ENCODE measurements at regions not wholly inside any gene's neighbourhood (a gene's known extent, or its start where the extent isn't known, plus 50 kb on each side); places are given as distances from the start of the nearest gene placed in this dataset. TPM values are rescaled to one million over a fixed set of nuclear protein-coding genes. Genes with fewer than 3 reads are reported as not detected.

Small RNA genes lying in the stretch of these regions (small RNA-seq; reads per million reads assigned to genes)
- not detected for gene RF00019

All from body of pancreas (tissue), 1 donor.